Activated CD4-positive, alpha-beta T cell treated with anti-CD3 and anti-CD28 coated beads, Interleukin-2, amount 50 U/mL, for 1 hour (primary cell): ENCODE measurements at regions not wholly inside any gene's neighbourhood (a gene's known extent, or its start where the extent isn't known, plus 50 kb on each side); places are given as distances from the start of the nearest gene placed in this dataset.

ENCODE experiments used
- DNase-seq: peaks from one replicate; pipeline ENCODE4 v3.0.0-alpha.2; 2020

GRCh38 chr13:22336460-22336859, 665.6 kb downstream of the FGF9 start:
- no peak for DNase-seq

- no peak for DNase-seq
Observed at GRCh38 chr13:22357132-22357531, 686.3 kb downstream of the FGF9 start.

GRCh38 chr13:22369090-22369489, 698.2 kb downstream of the FGF9 start:
- DNase-seq = no peak

- DNase-seq = no peak
Observed at GRCh38 chr13:22369840-22370239, 699.0 kb downstream of the FGF9 start.

- no peak for DNase-seq
Observed at GRCh38 chr13:22372261-22372660, 701.4 kb downstream of the FGF9 start.

GRCh38 chr13:22375151-22375550, 704.3 kb downstream of the FGF9 start:
- no peak for DNase-seq

GRCh38 chr13:22387899-22388298, 717.0 kb downstream of the FGF9 start:
- DNase-seq = no peak

GRCh38 chr13:22399801-22400420, 729.0 kb downstream of the FGF9 start:
- no peak for DNase-seq

- no peak for DNase-seq
Observed at GRCh38 chr13:22402682-22403081, 731.8 kb downstream of the FGF9 start.

- DNase-seq = no peak
Observed at GRCh38 chr13:22403144-22403543, 732.3 kb downstream of the FGF9 start.

- no peak for DNase-seq
Observed at GRCh38 chr13:22405891-22406290, 735.0 kb downstream of the FGF9 start.

- DNase-seq = no peak
Observed at GRCh38 chr13:22412452-22412851, 741.6 kb downstream of the FGF9 start.

GRCh38 chr13:22422023-22422422, 751.1 kb downstream of the FGF9 start:
- DNase-seq = no peak

- no peak for DNase-seq
Observed at GRCh38 chr13:22422712-22423111, 751.8 kb downstream of the FGF9 start.

GRCh38 chr13:22423261-22423660, 752.4 kb downstream of the FGF9 start:
- DNase-seq = no peak

- no peak for DNase-seq
Observed at GRCh38 chr13:22425087-22425486, 754.2 kb downstream of the FGF9 start.

- no peak for DNase-seq
Observed at GRCh38 chr13:22427066-22427465, 753.7 kb upstream of the SGCG start.

- DNase-seq = no peak
Observed at GRCh38 chr13:22427783-22428182, 753.0 kb upstream of the SGCG start.

- no peak for DNase-seq
Observed at GRCh38 chr13:22428188-22428828, 752.5 kb upstream of the SGCG start.

- DNase-seq = no peak
Observed at GRCh38 chr13:22432690-22433089, 748.1 kb upstream of the SGCG start.

GRCh38 chr13:22447132-22447886, 733.5 kb upstream of the SGCG start:
- DNase-seq = no peak

- DNase-seq = no peak
Observed at GRCh38 chr13:22449251-22449650, 731.5 kb upstream of the SGCG start.

GRCh38 chr13:22451327-22451741, 729.4 kb upstream of the SGCG start:
- DNase-seq = no peak

GRCh38 chr13:22454586-22454985, 726.2 kb upstream of the SGCG start:
- DNase-seq = no peak
